HG02798 (cell line): ENCODE measurements at regions not wholly inside any gene's neighbourhood (a gene's known extent, or its start where the extent isn't known, plus 50 kb on each side); places are given as distances from the start of the nearest gene placed in this dataset.

Source experiments
- ATAC-seq: cut with Tn5 transposase; IDR thresholded peaks from one replicate; pipeline ENCODE4 v1.9.1; 2021; ENCODE audit warnings: mild to moderate bottlenecking; ENCODE audit not compliant: unreplicated experiment, poor library complexity

- ATAC-seq, result no peak
Measured at GRCh38 chr2:215487002-215487372, 51.1 kb upstream of the FN1 start.

- ATAC-seq, result no peak
Measured at GRCh38 chr2:215486291-215487001, 50.6 kb upstream of the FN1 start.
